22Rv1 (cell line): ENCODE measurements at regions not wholly inside any gene's neighbourhood (a gene's known extent, or its start where the extent isn't known, plus 50 kb on each side); places are given as distances from the start of the nearest gene placed in this dataset.

Experiments used
- H3K27ac ChIP-seq: fragments of 450-650 bp; 2 replicates; pipeline ENCODE4 v1.5.1; 2017
- ZFX ChIP-seq: fragments of 450-650 bp; IDR thresholded peaks from 2 replicates; pipeline ENCODE4 v1.6.1; 2017; ENCODE audit warnings: antibody characterized with exemption, borderline replicate concordance
- TF ChIP-seq, protein P1 (sequence below): fragments of 450-650 bp; IDR thresholded peaks from 2 replicates; pipeline ENCODE4 v1.5.1; 2017; ENCODE audit warnings: mild to moderate bottlenecking

DNA sequence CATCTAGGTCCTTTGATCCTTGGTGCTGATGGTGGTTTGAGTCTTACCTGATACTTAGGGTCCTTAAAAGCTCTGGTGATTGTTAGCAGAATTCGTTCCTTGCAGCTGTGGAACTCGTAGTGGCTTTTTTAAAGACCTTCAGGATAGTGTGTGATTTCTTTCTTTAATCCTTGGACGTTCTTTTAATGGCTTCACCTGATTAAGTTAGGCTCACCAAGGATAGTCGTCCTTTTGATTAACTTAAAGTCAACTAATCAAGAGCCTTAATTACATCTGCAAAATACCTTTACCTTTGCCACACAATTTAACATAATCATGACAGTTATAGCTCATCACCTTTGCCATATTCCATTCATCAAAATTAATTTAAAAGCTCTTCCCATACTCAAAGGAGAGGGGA is 1807.7 kb downstream of the OLFM4 start:
- H3K27ac ChIP-seq: no peak overlapping the region
- no peak for TF ChIP-seq ZFX
- TF ChIP-seq, protein P1, sequence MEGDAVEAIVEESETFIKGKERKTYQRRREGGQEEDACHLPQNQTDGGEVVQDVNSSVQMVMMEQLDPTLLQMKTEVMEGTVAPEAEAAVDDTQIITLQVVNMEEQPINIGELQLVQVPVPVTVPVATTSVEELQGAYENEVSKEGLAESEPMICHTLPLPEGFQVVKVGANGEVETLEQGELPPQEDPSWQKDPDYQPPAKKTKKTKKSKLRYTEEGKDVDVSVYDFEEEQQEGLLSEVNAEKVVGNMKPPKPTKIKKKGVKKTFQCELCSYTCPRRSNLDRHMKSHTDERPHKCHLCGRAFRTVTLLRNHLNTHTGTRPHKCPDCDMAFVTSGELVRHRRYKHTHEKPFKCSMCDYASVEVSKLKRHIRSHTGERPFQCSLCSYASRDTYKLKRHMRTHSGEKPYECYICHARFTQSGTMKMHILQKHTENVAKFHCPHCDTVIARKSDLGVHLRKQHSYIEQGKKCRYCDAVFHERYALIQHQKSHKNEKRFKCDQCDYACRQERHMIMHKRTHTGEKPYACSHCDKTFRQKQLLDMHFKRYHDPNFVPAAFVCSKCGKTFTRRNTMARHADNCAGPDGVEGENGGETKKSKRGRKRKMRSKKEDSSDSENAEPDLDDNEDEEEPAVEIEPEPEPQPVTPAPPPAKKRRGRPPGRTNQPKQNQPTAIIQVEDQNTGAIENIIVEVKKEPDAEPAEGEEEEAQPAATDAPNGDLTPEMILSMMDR: no peak

DNA sequence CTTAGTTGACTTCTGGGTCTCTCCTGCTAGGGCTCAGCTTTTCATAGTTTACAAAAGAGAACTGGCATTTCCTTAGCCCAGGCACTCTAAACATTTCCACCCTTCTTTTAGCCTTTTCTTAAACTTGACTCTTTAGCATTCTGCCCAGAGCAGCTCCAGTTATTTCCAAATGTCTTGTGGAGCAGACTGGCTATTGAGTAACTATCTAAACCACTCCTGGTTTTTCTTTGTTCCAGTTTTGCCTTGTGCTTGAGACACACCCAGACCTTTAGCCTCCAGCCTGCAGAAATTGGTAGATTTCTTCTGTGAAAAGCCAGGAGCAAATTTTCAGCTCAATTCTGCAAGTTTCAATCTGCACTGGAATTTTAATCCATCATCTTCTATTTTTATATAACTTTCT is 1813.1 kb downstream of the OLFM4 start:
- TF ChIP-seq ZFX: no peak
- TF ChIP-seq, protein P1: no peak
- H3K27ac ChIP-seq: no peak overlapping the region

DNA sequence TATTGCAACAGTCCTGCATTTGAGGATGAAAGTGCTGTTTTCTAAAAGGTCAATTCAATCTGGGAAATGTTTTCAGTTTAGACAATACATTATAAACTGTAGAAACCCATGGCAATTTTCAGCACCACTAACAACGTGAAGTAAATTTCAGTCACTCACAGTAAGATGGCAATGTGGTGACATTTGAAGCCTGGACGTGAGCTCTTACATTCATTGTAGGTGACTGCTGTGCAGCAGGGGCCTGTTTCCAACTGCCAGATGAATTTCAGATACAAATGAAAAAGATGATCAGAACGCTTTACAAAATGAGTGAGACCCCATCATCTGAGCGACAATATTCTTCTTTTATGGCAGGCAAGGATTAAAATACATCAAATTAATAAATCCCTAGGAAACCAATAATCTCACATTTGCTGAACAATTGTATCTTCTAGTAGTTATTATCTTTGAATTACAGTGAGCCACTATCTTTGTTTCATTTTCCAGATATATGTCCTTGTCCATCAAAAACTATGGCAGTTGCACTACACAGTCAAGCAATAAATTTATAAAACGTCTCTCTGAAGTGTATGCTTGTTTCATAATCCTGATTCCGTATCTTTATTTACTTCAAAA is 1816.8 kb downstream of the OLFM4 start:
- no peak for TF ChIP-seq ZFX
- TF ChIP-seq, protein P1: no peak
- no peak overlapping the region for H3K27ac ChIP-seq

DNA sequence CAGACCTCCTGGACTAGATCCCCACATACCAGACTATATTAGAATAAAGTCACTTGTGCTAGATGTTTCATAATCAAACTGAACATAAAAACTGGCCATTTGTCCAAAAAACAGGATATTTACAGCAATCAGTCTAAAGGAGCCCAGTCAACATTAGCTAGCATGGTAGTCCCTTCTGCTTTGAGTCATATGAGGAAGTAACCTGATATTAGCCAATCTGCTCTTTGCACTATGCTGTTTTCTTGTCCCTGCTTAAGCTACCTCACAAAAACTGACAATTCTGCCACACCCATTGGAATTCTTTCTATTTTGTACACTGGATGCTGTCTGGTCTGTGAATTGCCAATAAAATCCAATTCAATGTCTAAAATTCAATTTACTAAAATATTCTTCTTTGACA is 1824.2 kb downstream of the OLFM4 start:
- TF ChIP-seq ZFX: no peak
- TF ChIP-seq, protein P1: no peak
- H3K27ac ChIP-seq: no peak overlapping the region

DNA sequence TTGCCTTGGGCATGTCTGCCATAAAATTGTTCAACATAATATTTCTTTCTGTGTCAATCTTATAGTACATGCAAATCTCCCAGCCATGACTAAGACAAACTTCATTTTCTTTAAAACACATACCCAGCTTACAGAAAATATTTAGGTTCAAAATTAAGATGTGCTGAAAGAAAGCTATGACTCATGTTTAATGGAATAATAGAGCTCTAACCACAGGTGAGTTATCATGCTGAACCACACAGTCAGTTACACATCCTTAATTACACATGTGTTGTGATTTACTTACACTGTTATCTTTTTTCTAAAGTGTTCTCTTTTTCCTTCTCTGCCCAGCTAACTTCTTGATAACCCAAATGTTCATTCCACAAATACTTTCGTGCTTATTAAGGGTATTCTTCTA is 1831.2 kb downstream of the OLFM4 start:
- TF ChIP-seq ZFX: no peak
- TF ChIP-seq, protein P1: no peak
- H3K27ac ChIP-seq: no peak overlapping the region

DNA sequence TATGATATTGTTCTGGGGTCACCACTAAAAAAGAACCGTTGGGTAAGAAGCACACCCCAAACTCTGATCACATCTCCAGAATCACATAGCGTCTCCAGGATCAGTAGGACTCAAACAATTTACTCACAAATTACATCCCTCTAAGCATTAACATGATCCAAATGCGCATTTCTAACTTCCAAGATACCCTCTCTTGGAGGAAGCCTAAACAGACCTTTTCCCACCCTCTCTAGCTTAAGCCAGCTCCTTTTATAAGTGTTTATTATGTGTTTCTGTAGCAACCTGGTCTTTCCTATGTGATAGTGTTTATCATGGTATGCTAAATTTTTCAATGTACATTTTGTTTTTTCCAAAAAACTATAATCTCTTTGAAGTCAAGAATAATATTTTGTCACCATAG is 1846.5 kb downstream of the OLFM4 start:
- no peak overlapping the region for H3K27ac ChIP-seq
- TF ChIP-seq ZFX: no peak
- TF ChIP-seq, protein P1: no peak

DNA sequence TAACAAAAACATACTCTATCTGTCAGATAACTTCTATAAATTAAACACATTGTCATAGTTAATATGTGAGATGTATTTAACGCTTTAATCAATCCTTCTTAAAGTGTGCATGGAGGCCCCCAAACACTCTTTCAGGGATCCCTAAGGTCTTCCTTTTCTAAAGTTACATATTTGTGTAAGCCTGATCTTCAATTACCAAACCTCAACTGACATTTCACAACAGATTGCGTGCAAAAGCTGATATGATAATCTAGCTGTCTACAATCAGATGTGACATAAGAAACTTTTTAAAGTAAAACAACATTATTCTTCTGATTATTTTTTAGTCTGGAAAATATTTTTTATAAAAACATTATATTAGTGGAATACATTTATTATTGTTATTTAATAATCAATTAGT is 1850.4 kb downstream of the OLFM4 start:
- TF ChIP-seq, protein P1: no peak
- no peak for TF ChIP-seq ZFX
- H3K27ac ChIP-seq: no peak overlapping the region
